Parathyroid adenoma (tissue), 2 donors: ENCODE measurements at regions not wholly inside any gene's neighbourhood (a gene's known extent, or its start where the extent isn't known, plus 50 kb on each side); places are given as distances from the start of the nearest gene placed in this dataset.

Source experiments
- H2AFZ ChIP-seq: fragments of 300-600 bp; sonication (generic); one replicate; pipeline ENCODE4 v1.7.0; 2017; ENCODE audit warnings: antibody characterized with exemption, mild to moderate bottlenecking
- H3K27ac ChIP-seq: fragments of 300-600 bp; sonication (generic); one replicate; pipeline ENCODE4 v1.7.0; 2017
- H3K27me3 ChIP-seq: fragments of 300-600 bp; sonication (generic); one replicate; pipeline ENCODE4 v1.7.0; 2017; ENCODE audit warnings: low read length; ENCODE audit not compliant: control insufficient read depth, insufficient read depth
- H3K36me3 ChIP-seq: fragments of 300-600 bp; sonication (generic); one replicate; pipeline ENCODE4 v1.7.0; 2017; ENCODE audit warnings: low read length; ENCODE audit not compliant: control insufficient read depth, insufficient read depth
- H3K4me1 ChIP-seq: fragments of 300-600 bp; sonication (generic); one replicate; pipeline ENCODE4 v1.7.0; 2017; ENCODE audit warnings: control low read depth
- H3K4me2 ChIP-seq: fragments of 300-600 bp; sonication (generic); one replicate; pipeline ENCODE4 v1.7.0; 2017; ENCODE audit warnings: low read length
- H3K4me3 ChIP-seq: fragments of 300-600 bp; sonication (generic); one replicate; pipeline ENCODE4 v1.7.0; 2017; ENCODE audit warnings: low read depth, low read length
- H3K79me2 ChIP-seq: fragments of 300-600 bp; sonication (generic); one replicate; pipeline ENCODE4 v1.7.0; 2017; ENCODE audit warnings: control low read depth
- H3K9ac ChIP-seq: fragments of 300-600 bp; sonication (generic); one replicate; pipeline ENCODE4 v1.7.0; 2017; ENCODE audit warnings: mild to moderate bottlenecking
- H3K9me3 ChIP-seq: fragments of 300-600 bp; sonication (generic); one replicate; pipeline ENCODE4 v1.7.0; 2017; ENCODE audit warnings: low read length; ENCODE audit not compliant: control insufficient read depth
- TF ChIP-seq, protein P1 (sequence below): fragments of 300-600 bp; sonication (generic); IDR thresholded peaks from one replicate; pipeline ENCODE4 v1.7.0; 2017; ENCODE audit warnings: antibody characterized with exemption, mild to moderate bottlenecking
- donor health status: primary hyperparathyroidism.

DNA sequence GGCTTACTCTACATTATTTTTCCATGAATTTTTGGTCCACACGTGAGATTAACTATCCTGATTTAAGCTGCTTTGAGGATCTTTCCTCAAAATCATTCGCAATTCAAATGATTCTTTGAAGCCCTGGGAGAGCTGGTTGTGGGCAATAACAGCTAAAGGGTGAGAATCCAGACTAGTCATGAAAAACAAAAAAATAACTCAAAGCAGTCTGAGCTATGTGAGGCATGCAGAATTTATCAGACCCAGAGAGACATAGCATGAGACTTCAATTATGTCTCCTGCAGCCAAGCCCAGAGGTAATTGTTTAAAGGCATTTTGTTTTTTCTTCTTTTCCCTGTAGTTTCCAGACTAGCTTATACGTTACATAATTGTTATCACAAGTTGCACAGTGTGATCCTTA lies 517.3 kb upstream of the PTCHD4 start:
- H3K4me3 ChIP-seq, result no peak overlapping the region
- no peaks in the 10 kb centered on the region for H3K79me2 ChIP-seq
- H3K36me3 ChIP-seq, result no peaks in the 10 kb centered on the region
- TF ChIP-seq, protein P1, sequence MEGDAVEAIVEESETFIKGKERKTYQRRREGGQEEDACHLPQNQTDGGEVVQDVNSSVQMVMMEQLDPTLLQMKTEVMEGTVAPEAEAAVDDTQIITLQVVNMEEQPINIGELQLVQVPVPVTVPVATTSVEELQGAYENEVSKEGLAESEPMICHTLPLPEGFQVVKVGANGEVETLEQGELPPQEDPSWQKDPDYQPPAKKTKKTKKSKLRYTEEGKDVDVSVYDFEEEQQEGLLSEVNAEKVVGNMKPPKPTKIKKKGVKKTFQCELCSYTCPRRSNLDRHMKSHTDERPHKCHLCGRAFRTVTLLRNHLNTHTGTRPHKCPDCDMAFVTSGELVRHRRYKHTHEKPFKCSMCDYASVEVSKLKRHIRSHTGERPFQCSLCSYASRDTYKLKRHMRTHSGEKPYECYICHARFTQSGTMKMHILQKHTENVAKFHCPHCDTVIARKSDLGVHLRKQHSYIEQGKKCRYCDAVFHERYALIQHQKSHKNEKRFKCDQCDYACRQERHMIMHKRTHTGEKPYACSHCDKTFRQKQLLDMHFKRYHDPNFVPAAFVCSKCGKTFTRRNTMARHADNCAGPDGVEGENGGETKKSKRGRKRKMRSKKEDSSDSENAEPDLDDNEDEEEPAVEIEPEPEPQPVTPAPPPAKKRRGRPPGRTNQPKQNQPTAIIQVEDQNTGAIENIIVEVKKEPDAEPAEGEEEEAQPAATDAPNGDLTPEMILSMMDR, result no peak
- H3K4me1 ChIP-seq, result no peaks in the 10 kb centered on the region
- no peak overlapping the region for H3K4me2 ChIP-seq
- no peak overlapping the region for H3K9ac ChIP-seq
- H3K9me3 ChIP-seq, result no peaks in the 10 kb centered on the region
- no peak overlapping the region for H2AFZ ChIP-seq
- no peaks in the 10 kb centered on the region for H3K27me3 ChIP-seq
- no peak overlapping the region for H3K27ac ChIP-seq

DNA sequence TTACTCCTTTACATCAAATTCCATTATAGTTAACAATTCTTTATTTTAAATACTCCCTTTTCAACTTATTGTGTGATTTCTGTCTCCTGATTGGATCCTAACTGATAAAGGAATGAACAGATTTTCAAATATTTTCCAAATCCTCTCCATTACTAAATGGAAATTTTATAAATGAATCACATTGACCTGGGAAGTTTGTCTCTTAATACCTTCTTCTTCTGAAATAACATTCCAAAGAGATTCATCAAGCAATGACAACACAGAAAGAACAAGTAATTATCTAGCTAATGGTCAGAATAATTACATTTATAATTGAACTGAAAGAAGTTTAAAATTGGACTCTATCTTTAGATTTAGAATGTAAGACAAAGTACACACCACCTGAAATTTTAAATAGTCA lies 515.4 kb upstream of the PTCHD4 start:
- Histone ChIP-seq H3K9ac (no peak overlapping the region), H3K27ac (no peak overlapping the region), H3K79me2 (no peaks in the 10 kb centered on the region), H3K4me1 (no peaks in the 10 kb centered on the region), H2AFZ (no peak overlapping the region), H3K4me2 (no peak overlapping the region), H3K36me3 (no peaks in the 10 kb centered on the region), H3K4me3 (no peak overlapping the region), H3K27me3 (no peaks in the 10 kb centered on the region), H3K9me3 (no peaks in the 10 kb centered on the region)
- TF ChIP-seq, protein P1, result no peak

DNA sequence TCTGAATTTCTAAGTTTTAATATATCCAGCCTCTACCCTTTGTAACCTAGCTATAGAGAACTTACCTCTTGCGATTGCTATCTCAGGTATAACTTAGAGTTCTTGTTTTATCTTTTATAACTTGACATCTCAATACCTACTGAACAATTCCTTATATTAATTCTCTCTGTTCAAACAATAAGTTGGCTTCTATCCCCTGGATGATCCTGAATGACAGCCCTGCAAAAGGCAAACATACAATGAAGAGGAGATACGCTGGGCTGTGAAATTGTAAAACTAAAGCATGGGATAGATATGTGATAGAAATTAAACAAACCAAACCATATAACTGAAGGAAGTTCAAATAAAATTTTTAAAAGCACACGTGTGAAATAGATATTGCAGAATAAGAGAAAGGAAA lies 513.6 kb upstream of the PTCHD4 start:
- TF ChIP-seq, protein P1, result no peak

DNA sequence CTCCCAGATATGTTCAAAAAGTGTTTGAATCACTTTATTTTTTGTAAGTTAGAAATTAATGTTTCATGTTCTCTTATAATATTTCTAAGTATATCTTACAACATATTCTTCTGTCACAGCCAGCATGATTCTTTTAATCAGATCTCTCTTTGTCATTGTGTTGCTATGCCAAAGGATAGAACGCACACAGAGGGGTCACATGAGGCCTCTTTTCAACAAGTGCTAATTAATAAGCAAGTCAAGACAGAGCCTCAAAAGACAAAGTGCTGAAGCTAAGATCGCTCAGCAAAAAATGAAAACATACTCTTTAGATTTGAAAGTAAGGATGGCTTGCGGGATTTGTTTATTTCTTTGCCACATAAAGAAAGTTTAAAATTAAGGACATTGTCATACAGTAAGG lies 508.8 kb upstream of the PTCHD4 start:
- Histone ChIP-seq H3K4me3 (no peak overlapping the region), H3K9me3 (no peaks in the 10 kb centered on the region), H3K4me1 (no peaks in the 10 kb centered on the region), H3K36me3 (peaks cover 2% of the 10 kb centered on the region), H3K27me3 (no peaks in the 10 kb centered on the region), H3K4me2 (no peak overlapping the region), H2AFZ (no peak overlapping the region), H3K9ac (no peak overlapping the region), H3K27ac (no peak overlapping the region), H3K79me2 (no peaks in the 10 kb centered on the region)
- TF ChIP-seq, protein P1, result no peak

More for the DNA sequence above, 513.6 kb upstream of the PTCHD4 start:
- no peak overlapping the region for H2AFZ ChIP-seq
- H3K4me1 ChIP-seq, result no peaks in the 10 kb centered on the region
- H3K4me3 ChIP-seq, result no peak overlapping the region
- H3K9ac ChIP-seq, result no peak overlapping the region
- no peaks in the 10 kb centered on the region for H3K9me3 ChIP-seq
- H3K4me2 ChIP-seq, result no peak overlapping the region
- no peaks in the 10 kb centered on the region for H3K79me2 ChIP-seq
- no peaks in the 10 kb centered on the region for H3K27me3 ChIP-seq
- H3K27ac ChIP-seq, result no peak overlapping the region
- no peaks in the 10 kb centered on the region for H3K36me3 ChIP-seq

DNA sequence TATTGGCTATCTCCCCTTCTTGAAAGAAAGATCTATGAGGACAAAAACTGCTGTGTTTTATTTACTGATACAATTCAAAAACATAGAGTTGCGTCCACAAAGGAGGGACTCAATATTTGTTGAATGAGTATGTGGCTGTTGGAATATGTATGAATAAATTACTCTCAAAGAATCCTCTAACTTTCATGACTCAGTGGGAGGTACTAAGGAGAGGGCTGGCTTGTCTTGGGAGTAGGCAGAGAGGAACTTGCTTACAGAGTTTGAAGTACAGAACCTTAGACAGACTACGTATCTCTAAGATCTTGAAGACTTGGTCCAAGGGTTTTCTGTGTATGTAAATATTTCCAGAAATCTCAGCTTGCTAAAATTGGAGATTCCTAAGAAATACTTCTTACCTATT lies 504.0 kb upstream of the PTCHD4 start:
- Histone ChIP-seq H3K27ac (no peak overlapping the region), H2AFZ (no peak overlapping the region), H3K4me3 (no peak overlapping the region), H3K27me3 (no peaks in the 10 kb centered on the region), H3K9ac (no peak overlapping the region), H3K4me1 (no peaks in the 10 kb centered on the region), H3K9me3 (no peaks in the 10 kb centered on the region), H3K79me2 (no peaks in the 10 kb centered on the region), H3K36me3 (peaks cover 2% of the 10 kb centered on the region), H3K4me2 (no peak overlapping the region)
- TF ChIP-seq, protein P1, result no peak
